ENCODE measurements at regions not wholly inside any gene's neighbourhood (a gene's known extent, or its start where the extent isn't known, plus 50 kb on each side); places are given as distances from the start of the nearest gene placed in this dataset.

GRCh38 chr7:35494407-35494806 is 200.5 kb downstream of the HERPUD2 start:
- ATAC-seq: no peak
- H3K27ac Mint-ChIP-seq: no peak overlapping the region
- no peaks in the 10 kb centered on the region for H3K4me1 Mint-ChIP-seq
- DNase-seq (ENCODE audit: low spot score in 2 of 2): no peak
- H3K36me3 Mint-ChIP-seq: no peaks in the 10 kb centered on the region
- no peaks in the 10 kb centered on the region for H3K9me3 Mint-ChIP-seq
- no peak overlapping the region for H3K4me3 Mint-ChIP-seq

- Mint-ChIP-seq H3K27ac (no peak overlapping the region), H3K9me3 (no peaks in the 10 kb centered on the region), H3K4me3 (no peak overlapping the region), H3K4me1 (no peaks in the 10 kb centered on the region), H3K36me3 (no peaks in the 10 kb centered on the region)
- no peak for ATAC-seq
- DNase-seq (ENCODE audit: low spot score in 2 of 2): no peak
Observed at GRCh38 chr7:35492451-35493175, 202.3 kb downstream of the HERPUD2 start.

GRCh38 chr7:35491233-35491632 is 203.7 kb downstream of the HERPUD2 start:
- ATAC-seq (no peak), DNase-seq (ENCODE audit: low spot score in 2 of 2) (no peak)
- Mint-ChIP-seq H3K4me1 (no peaks in the 10 kb centered on the region), H3K4me3 (no peak overlapping the region), H3K36me3 (no peaks in the 10 kb centered on the region), H3K9me3 (no peaks in the 10 kb centered on the region), H3K27ac (no peak overlapping the region)

- ATAC-seq: no peak
- no peak for DNase-seq (ENCODE audit: low spot score in 2 of 2)
- Mint-ChIP-seq H3K4me1 (no peaks in the 10 kb centered on the region), H3K36me3 (no peaks in the 10 kb centered on the region), H3K4me3 (no peak overlapping the region), H3K27ac (no peak overlapping the region), H3K9me3 (no peaks in the 10 kb centered on the region)
Observed at GRCh38 chr7:35487841-35488240, 207.1 kb downstream of the HERPUD2 start.

GRCh38 chr7:35487402-35487801 is 207.5 kb downstream of the HERPUD2 start:
- Mint-ChIP-seq H3K27ac (no peak overlapping the region), H3K9me3 (no peaks in the 10 kb centered on the region), H3K4me3 (no peak overlapping the region), H3K4me1 (no peaks in the 10 kb centered on the region), H3K36me3 (no peaks in the 10 kb centered on the region)
- DNase-seq (ENCODE audit: low spot score in 2 of 2) (no peak), ATAC-seq (no peak)

GRCh38 chr7:35485436-35485835 is 209.5 kb downstream of the HERPUD2 start:
- no peak for DNase-seq (ENCODE audit: low spot score in 2 of 2)
- Mint-ChIP-seq H3K27ac (no peak overlapping the region), H3K4me3 (no peak overlapping the region), H3K4me1 (no peaks in the 10 kb centered on the region), H3K36me3 (no peaks in the 10 kb centered on the region), H3K9me3 (no peaks in the 10 kb centered on the region)
- ATAC-seq: no peak

GRCh38 chr7:35483568-35483967 is 211.4 kb downstream of the HERPUD2 start:
- no peak overlapping the region for H3K27ac Mint-ChIP-seq
- no peaks in the 10 kb centered on the region for H3K4me1 Mint-ChIP-seq
- ATAC-seq (no peak), DNase-seq (ENCODE audit: low spot score in 2 of 2) (no peak)
- H3K36me3 Mint-ChIP-seq: no peaks in the 10 kb centered on the region
- H3K4me3 Mint-ChIP-seq: no peak overlapping the region
- peaks cover under 1% of the 10 kb centered on the region for H3K9me3 Mint-ChIP-seq

GRCh38 chr7:35482231-35482630 is 212.7 kb downstream of the HERPUD2 start:
- no peaks in the 10 kb centered on the region for H3K4me1 Mint-ChIP-seq
- H3K4me3 Mint-ChIP-seq: no peak overlapping the region
- H3K27ac Mint-ChIP-seq: no peak overlapping the region
- H3K36me3 Mint-ChIP-seq: no peaks in the 10 kb centered on the region
- peaks cover 11% of the 10 kb centered on the region for H3K9me3 Mint-ChIP-seq
- no peak for ATAC-seq
- no peak for DNase-seq (ENCODE audit: low spot score in 2 of 2)

GRCh38 chr7:35480806-35481205 is 214.1 kb downstream of the HERPUD2 start:
- no peaks in the 10 kb centered on the region for H3K4me1 Mint-ChIP-seq
- H3K9me3 Mint-ChIP-seq: peaks cover 16% of the 10 kb centered on the region
- H3K36me3 Mint-ChIP-seq: no peaks in the 10 kb centered on the region
- ATAC-seq (no peak), DNase-seq (ENCODE audit: low spot score in 2 of 2) (peak in 1 of 2 donors; percentile 15)
- H3K27ac Mint-ChIP-seq: no peak overlapping the region
- H3K4me3 Mint-ChIP-seq: no peak overlapping the region

GRCh38 chr7:35477609-35478008 is 217.3 kb downstream of the HERPUD2 start:
- ATAC-seq (no peak), DNase-seq (ENCODE audit: low spot score in 2 of 2) (peak in 1 of 2 donors; percentile 22)
- Mint-ChIP-seq H3K9me3 (peaks cover 17% of the 10 kb centered on the region), H3K4me3 (no peak overlapping the region), H3K4me1 (no peaks in the 10 kb centered on the region), H3K36me3 (no peaks in the 10 kb centered on the region), H3K27ac (no peak overlapping the region)

GRCh38 chr7:35474100-35474499 is 220.2 kb upstream of the TBX20 start:
- no peak overlapping the region for H3K4me3 Mint-ChIP-seq
- ATAC-seq: no peak
- peaks cover 17% of the 10 kb centered on the region for H3K9me3 Mint-ChIP-seq
- DNase-seq (ENCODE audit: low spot score in 2 of 2): peak in 1 of 2 donors; percentile 2
- H3K36me3 Mint-ChIP-seq: no peaks in the 10 kb centered on the region
- H3K4me1 Mint-ChIP-seq: no peaks in the 10 kb centered on the region
- no peak overlapping the region for H3K27ac Mint-ChIP-seq

GRCh38 chr7:35468606-35469005 is 214.7 kb upstream of the TBX20 start:
- no peak for ATAC-seq
- DNase-seq (ENCODE audit: low spot score in 2 of 2): no peak
- H3K36me3 Mint-ChIP-seq: no peaks in the 10 kb centered on the region
- H3K27ac Mint-ChIP-seq: no peak overlapping the region
- no peak overlapping the region for H3K4me3 Mint-ChIP-seq
- H3K9me3 Mint-ChIP-seq: no peaks in the 10 kb centered on the region
- H3K4me1 Mint-ChIP-seq: no peaks in the 10 kb centered on the region

GRCh38 chr7:35467456-35467978 is 213.6 kb upstream of the TBX20 start:
- Mint-ChIP-seq H3K4me3 (no peak overlapping the region), H3K27ac (no peak overlapping the region), H3K36me3 (no peaks in the 10 kb centered on the region), H3K9me3 (no peaks in the 10 kb centered on the region), H3K4me1 (no peaks in the 10 kb centered on the region)
- ATAC-seq (no peak), DNase-seq (ENCODE audit: low spot score in 2 of 2) (no peak)

- H3K4me3 Mint-ChIP-seq: no peak overlapping the region
- H3K36me3 Mint-ChIP-seq: no peaks in the 10 kb centered on the region
- ATAC-seq (no peak), DNase-seq (ENCODE audit: low spot score in 2 of 2) (no peak)
- H3K9me3 Mint-ChIP-seq: no peaks in the 10 kb centered on the region
- no peaks in the 10 kb centered on the region for H3K4me1 Mint-ChIP-seq
- H3K27ac Mint-ChIP-seq: no peak overlapping the region
Observed at GRCh38 chr7:35465791-35466336, 212.0 kb upstream of the TBX20 start.

GRCh38 chr7:35463751-35464150 is 209.9 kb upstream of the TBX20 start:
- H3K4me3 Mint-ChIP-seq: no peak overlapping the region
- ATAC-seq: no peak
- no peak overlapping the region for H3K27ac Mint-ChIP-seq
- H3K36me3 Mint-ChIP-seq: no peaks in the 10 kb centered on the region
- DNase-seq (ENCODE audit: low spot score in 2 of 2): no peak
- no peaks in the 10 kb centered on the region for H3K9me3 Mint-ChIP-seq
- H3K4me1 Mint-ChIP-seq: no peaks in the 10 kb centered on the region

GRCh38 chr7:35463176-35463700 is 209.3 kb upstream of the TBX20 start:
- H3K27ac Mint-ChIP-seq: no peak overlapping the region
- ATAC-seq (no peak), DNase-seq (ENCODE audit: low spot score in 2 of 2) (no peak)
- no peaks in the 10 kb centered on the region for H3K36me3 Mint-ChIP-seq
- H3K4me3 Mint-ChIP-seq: no peak overlapping the region
- peaks cover 5% of the 10 kb centered on the region for H3K9me3 Mint-ChIP-seq
- no peaks in the 10 kb centered on the region for H3K4me1 Mint-ChIP-seq

Measured in stimulated activated effector memory CD8-positive, alpha-beta T cell treated with anti-CD3 and anti-CD28 coated beads, Interleukin-12 subunit alpha, Interleukin-12 subunit beta, amount 100 ng/mL, for 72 hours (primary cell).